ENCODE measurements at regions not wholly inside any gene's neighbourhood (a gene's known extent, or its start where the extent isn't known, plus 50 kb on each side); places are given as distances from the start of the nearest gene placed in this dataset.

- no peaks in the 10 kb centered on the region for H3K9me3 ChIP-seq (ENCODE audit: control insufficient read depth in 2 of 3, low read length in 3 of 3)
- no peaks in the 10 kb centered on the region for H3K27me3 ChIP-seq (ENCODE audit: control insufficient read depth in 2 of 2, insufficient read depth in 2 of 2, low read length in 2 of 2)
- CTCF ChIA-PET, result interaction anchor here (0.7 kb wide), 1 partner anchor 1321 kb away, joined by 3 read pairs; no protein-coding TSS in a partner anchor
- Mint-ChIP-seq H3K4me1 (peaks cover under 1 to 17% (median 8%) of the 10 kb centered on the region in 7 donors), H3K27me3 (no peaks in the 10 kb centered on the region), H3K36me3 (peaks cover 0 to 3% (median 0%) of the 10 kb centered on the region in 5 donors), H3K4me3 (no peak overlapping the region), H3K9me3 (no peaks in the 10 kb centered on the region), H3K27ac (peak overlapping the region in 1 of 9 donors; percentile 42)
- no peaks in the 10 kb centered on the region for H3K4me1 ChIP-seq (ENCODE audit: control insufficient read depth in 2 of 2, insufficient read depth in 2 of 2, low read length in 2 of 2)
- no peak overlapping the region for H3K27ac ChIP-seq (ENCODE audit: low read depth, low read length)
- POLR2A ChIA-PET, result no interaction called here
- no peak overlapping the region for H3K4me3 ChIP-seq (ENCODE audit: low read length)
- DNase-seq (no peak), ATAC-seq (no peak)
- intact Hi-C loops (cut with micrococcal nuclease), result no loop called here
- no peaks in the 10 kb centered on the region for H3K36me3 ChIP-seq (ENCODE audit: control insufficient read depth in 2 of 3, insufficient read depth in 3 of 3, low read length in 3 of 3)
These were observed 173.4 kb upstream of the PZP start for GRCh38 chr12:9381619-9382018.

GRCh38 chr12:9380650-9381049 lies 172.5 kb upstream of the PZP start:
- no peak overlapping the region for H3K27ac ChIP-seq (ENCODE audit: low read depth, low read length)
- no peaks in the 10 kb centered on the region for H3K27me3 ChIP-seq (ENCODE audit: control insufficient read depth in 2 of 2, insufficient read depth in 2 of 2, low read length in 2 of 2)
- POLR2A ChIA-PET, result no interaction called here
- CTCF ChIA-PET, result no interaction called here
- no peaks in the 10 kb centered on the region for H3K9me3 ChIP-seq (ENCODE audit: control insufficient read depth in 2 of 3, low read length in 3 of 3)
- DNase-seq (no peak), ATAC-seq (no peak)
- H3K4me1 Mint-ChIP-seq, result peaks cover 0 to 12% (median 5%) of the 10 kb centered on the region in 7 donors
- no peaks in the 10 kb centered on the region for H3K36me3 Mint-ChIP-seq
- H3K27me3 Mint-ChIP-seq, result no peaks in the 10 kb centered on the region
- no peaks in the 10 kb centered on the region for H3K4me1 ChIP-seq (ENCODE audit: control insufficient read depth in 2 of 2, insufficient read depth in 2 of 2, low read length in 2 of 2)
- intact Hi-C loops (cut with micrococcal nuclease), result no loop called here
- H3K36me3 ChIP-seq (ENCODE audit: control insufficient read depth in 2 of 3, insufficient read depth in 3 of 3, low read length in 3 of 3), result no peaks in the 10 kb centered on the region
- no peak overlapping the region for H3K4me3 ChIP-seq (ENCODE audit: low read length)
- H3K4me3 Mint-ChIP-seq, result no peak overlapping the region
- H3K9me3 Mint-ChIP-seq, result no peaks in the 10 kb centered on the region
- H3K27ac Mint-ChIP-seq, result no peak overlapping the region

GRCh38 chr12:9379023-9379742 lies 171.0 kb upstream of the PZP start:
- ChIA-PET CTCF (interaction anchor here (1.6 kb wide), 1 partner anchor 13 kb away, joined by 4 read pairs; no protein-coding TSS in a partner anchor), POLR2A (no interaction called here)
- no peak overlapping the region for H3K27ac ChIP-seq (ENCODE audit: low read depth, low read length)
- H3K9me3 ChIP-seq (ENCODE audit: control insufficient read depth in 2 of 3, low read length in 3 of 3), result no peaks in the 10 kb centered on the region
- Mint-ChIP-seq H3K9me3 (no peaks in the 10 kb centered on the region), H3K27me3 (peaks cover 0 to 6% (median 0%) of the 10 kb centered on the region in 5 donors), H3K4me3 (no peak overlapping the region), H3K4me1 (peaks cover 0 to 10% (median 4%) of the 10 kb centered on the region in 7 donors), H3K36me3 (no peaks in the 10 kb centered on the region), H3K27ac (peak overlapping the region in 1 of 9 donors; percentile 53)
- ATAC-seq, result no peak
- no peak for DNase-seq
- intact Hi-C loops (cut with micrococcal nuclease), result no loop called here
- H3K27me3 ChIP-seq (ENCODE audit: control insufficient read depth in 2 of 2, insufficient read depth in 2 of 2, low read length in 2 of 2), result no peaks in the 10 kb centered on the region
- H3K4me3 ChIP-seq (ENCODE audit: low read length), result no peak overlapping the region
- H3K36me3 ChIP-seq (ENCODE audit: control insufficient read depth in 2 of 3, insufficient read depth in 3 of 3, low read length in 3 of 3), result no peaks in the 10 kb centered on the region
- no peaks in the 10 kb centered on the region for H3K4me1 ChIP-seq (ENCODE audit: control insufficient read depth in 2 of 2, insufficient read depth in 2 of 2, low read length in 2 of 2)

GRCh38 chr12:9378430-9378835 lies 170.2 kb upstream of the PZP start:
- H3K27ac ChIP-seq (ENCODE audit: low read depth, low read length), result no peak overlapping the region
- H3K4me3 ChIP-seq (ENCODE audit: low read length), result no peak overlapping the region
- ChIA-PET CTCF (interaction anchor here (1.6 kb wide), 1 partner anchor 12 kb away, joined by 4 read pairs; no protein-coding TSS in a partner anchor), POLR2A (no interaction called here)
- no peak for DNase-seq
- no peaks in the 10 kb centered on the region for H3K36me3 ChIP-seq (ENCODE audit: control insufficient read depth in 2 of 3, insufficient read depth in 3 of 3, low read length in 3 of 3)
- no peaks in the 10 kb centered on the region for H3K4me1 ChIP-seq (ENCODE audit: control insufficient read depth in 2 of 2, insufficient read depth in 2 of 2, low read length in 2 of 2)
- Mint-ChIP-seq H3K9me3 (no peaks in the 10 kb centered on the region), H3K4me3 (no peak overlapping the region), H3K27ac (no peak overlapping the region), H3K27me3 (peaks cover 0 to 9% (median 0%) of the 10 kb centered on the region in 5 donors), H3K36me3 (no peaks in the 10 kb centered on the region), H3K4me1 (peaks cover 0 to 10% (median 4%) of the 10 kb centered on the region in 7 donors)
- intact Hi-C loops (cut with micrococcal nuclease), result no loop called here
- ATAC-seq, result no peak
- H3K9me3 ChIP-seq (ENCODE audit: control insufficient read depth in 2 of 3, low read length in 3 of 3), result no peaks in the 10 kb centered on the region
- no peaks in the 10 kb centered on the region for H3K27me3 ChIP-seq (ENCODE audit: control insufficient read depth in 2 of 2, insufficient read depth in 2 of 2, low read length in 2 of 2)

GRCh38 chr12:9372202-9372601 lies 164.0 kb upstream of the PZP start:
- Histone ChIP-seq H3K27me3 (ENCODE audit: control insufficient read depth in 2 of 2, insufficient read depth in 2 of 2, low read length in 2 of 2) (no peaks in the 10 kb centered on the region), H3K4me3 (ENCODE audit: low read length) (no peak overlapping the region), H3K4me1 (ENCODE audit: control insufficient read depth in 2 of 2, insufficient read depth in 2 of 2, low read length in 2 of 2) (no peaks in the 10 kb centered on the region), H3K36me3 (ENCODE audit: control insufficient read depth in 2 of 3, insufficient read depth in 3 of 3, low read length in 3 of 3) (no peaks in the 10 kb centered on the region), H3K9me3 (ENCODE audit: control insufficient read depth in 2 of 3, low read length in 3 of 3) (no peaks in the 10 kb centered on the region), H3K27ac (ENCODE audit: low read depth, low read length) (no peak overlapping the region)
- H3K4me3 Mint-ChIP-seq, result no peak overlapping the region
- no peak overlapping the region for H3K27ac Mint-ChIP-seq
- peaks cover 0 to 1% (median 0%) of the 10 kb centered on the region in 11 donors for H3K9me3 Mint-ChIP-seq
- no peak for ATAC-seq
- ChIA-PET CTCF (interaction anchor here (0.8 kb wide), 1 partner anchor 97 kb away, joined by 3 read pairs; no protein-coding TSS in a partner anchor), POLR2A (no interaction called here)
- H3K4me1 Mint-ChIP-seq, result peaks cover 0 to 5% (median 3%) of the 10 kb centered on the region in 7 donors
- intact Hi-C loops (cut with micrococcal nuclease), result loop anchor here in 1 of 2 donors (1.0 kb wide), 1 partner anchor 97 kb away; no protein-coding TSS in a partner anchor
- H3K36me3 Mint-ChIP-seq, result no peaks in the 10 kb centered on the region
- H3K27me3 Mint-ChIP-seq, result peaks cover 0 to 36% (median 0%) of the 10 kb centered on the region in 5 donors
- DNase-seq, result peak in 1 of 9 donors; percentile 4

- Histone ChIP-seq H3K27me3 (ENCODE audit: control insufficient read depth in 2 of 2, insufficient read depth in 2 of 2, low read length in 2 of 2) (no peaks in the 10 kb centered on the region), H3K36me3 (ENCODE audit: control insufficient read depth in 2 of 3, insufficient read depth in 3 of 3, low read length in 3 of 3) (no peaks in the 10 kb centered on the region), H3K4me3 (ENCODE audit: low read length) (no peak overlapping the region), H3K4me1 (ENCODE audit: control insufficient read depth in 2 of 2, insufficient read depth in 2 of 2, low read length in 2 of 2) (peaks cover 0 to 8% of the 10 kb centered on the region in 2 donors), H3K27ac (ENCODE audit: low read depth, low read length) (no peak overlapping the region), H3K9me3 (ENCODE audit: control insufficient read depth in 2 of 3, low read length in 3 of 3) (no peaks in the 10 kb centered on the region)
- POLR2A ChIA-PET, result interaction anchor here (0.8 kb wide), 1 partner anchor 26 kb away, joined by 3 read pairs; no protein-coding TSS in a partner anchor
- Mint-ChIP-seq H3K4me1 (peaks cover 17 to 38% (median 24%) of the 10 kb centered on the region in 7 donors), H3K36me3 (peaks cover 0 to 2% (median 0%) of the 10 kb centered on the region in 5 donors), H3K4me3 (no peak overlapping the region), H3K27ac (no peak overlapping the region), H3K9me3 (peaks cover 0 to 1% (median 0%) of the 10 kb centered on the region in 11 donors), H3K27me3 (peaks cover 0 to 36% (median 0%) of the 10 kb centered on the region in 5 donors)
- DNase-seq, result no peak
- CTCF ChIA-PET, result interaction anchor here (0.8 kb wide), 1 partner anchor 10 kb away, joined by 4 read pairs; no protein-coding TSS in a partner anchor
- no peak for ATAC-seq
- intact Hi-C loops (cut with micrococcal nuclease), result no loop called here
These were observed 159.6 kb upstream of the PZP start for GRCh38 chr12:9367828-9368227.
